GM21576 (cell line): ENCODE measurements at regions not wholly inside any gene's neighbourhood (a gene's known extent, or its start where the extent isn't known, plus 50 kb on each side); places are given as distances from the start of the nearest gene placed in this dataset.

Source experiments
- ATAC-seq: cut with Tn5 transposase; IDR thresholded peaks from one replicate; pipeline ENCODE4 v1.9.1; 2021; ENCODE audit warnings: mild to moderate bottlenecking, moderate library complexity; ENCODE audit not compliant: unreplicated experiment

DNA sequence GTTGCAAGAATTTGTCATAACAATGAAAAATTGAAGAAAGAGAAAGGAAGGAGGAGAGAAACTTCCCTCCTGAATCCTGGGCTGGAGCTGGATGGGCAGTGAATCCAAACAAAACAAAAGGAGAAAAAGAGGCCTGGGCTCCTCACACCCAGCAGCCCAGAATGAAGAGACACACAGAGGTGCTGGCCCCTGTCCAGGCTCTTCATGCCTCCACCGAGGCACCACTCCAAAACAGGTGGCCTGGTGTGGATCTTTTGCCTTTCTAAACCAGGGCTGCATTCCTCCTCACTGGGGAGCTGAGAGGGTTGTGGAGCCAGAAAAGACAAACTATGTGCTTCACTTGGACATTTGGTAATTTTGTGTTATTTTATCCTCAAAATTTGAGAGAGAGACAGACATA, 76.0 kb downstream of the FAM124B start:
- no peak for ATAC-seq

DNA sequence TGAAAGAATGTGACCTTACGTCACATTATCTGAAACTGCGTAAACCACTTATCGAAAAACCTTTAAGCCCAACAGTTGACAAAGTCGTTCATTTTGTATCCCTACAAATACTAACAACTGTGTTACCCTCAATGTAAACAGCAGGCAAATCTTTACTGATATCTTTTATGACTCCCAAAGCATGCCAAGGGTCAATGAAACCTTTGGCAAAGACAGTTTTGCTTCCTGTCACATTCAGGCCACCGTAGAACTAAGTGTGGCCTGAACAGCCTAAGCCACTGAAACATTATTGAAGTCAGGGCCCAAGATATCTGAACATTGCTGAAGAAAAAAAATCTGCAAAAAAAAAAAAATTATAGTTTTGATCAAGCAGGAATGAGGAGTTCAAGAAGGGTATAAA, 77.3 kb downstream of the FAM124B start:
- no peak for ATAC-seq

DNA sequence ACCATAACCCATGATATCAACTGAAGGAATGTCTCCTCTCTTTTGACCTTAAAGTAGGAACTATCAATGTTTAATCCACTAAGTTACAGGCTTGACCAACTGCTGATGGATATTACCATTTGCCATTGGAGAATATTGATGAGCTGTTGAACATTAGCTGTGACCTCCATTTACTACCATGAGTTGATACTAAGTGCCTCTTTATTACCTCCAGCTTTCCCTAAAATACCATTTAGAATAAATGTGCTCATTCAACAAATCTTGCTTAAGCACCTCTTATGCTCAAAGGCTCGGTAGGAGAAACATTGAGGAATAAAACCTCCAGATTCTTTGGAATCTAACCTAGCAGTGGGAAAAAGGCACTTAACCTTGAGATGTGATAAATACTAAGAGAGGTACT, 81.2 kb downstream of the FAM124B start:
- ATAC-seq: no peak

DNA sequence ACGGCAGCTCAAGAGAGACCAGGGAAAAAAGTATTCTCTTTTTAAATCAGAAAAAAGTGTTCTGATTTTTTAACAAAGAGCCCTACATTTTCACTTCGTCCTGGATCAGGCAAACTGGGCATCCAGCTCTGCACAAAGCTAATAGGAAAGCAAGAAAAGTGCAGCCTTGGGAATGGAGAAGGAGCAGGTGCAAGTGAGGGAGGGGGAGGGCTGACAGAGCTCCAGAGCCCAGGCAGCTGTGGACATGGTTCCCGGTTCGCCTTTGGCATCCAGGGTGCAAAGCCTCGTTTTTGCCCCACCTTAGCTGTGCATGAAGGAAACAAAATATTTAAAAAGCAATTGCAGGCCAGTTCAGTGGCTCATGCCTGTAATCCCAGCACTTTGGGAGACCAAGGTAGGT, 82.2 kb downstream of the FAM124B start:
- no peak for ATAC-seq

DNA sequence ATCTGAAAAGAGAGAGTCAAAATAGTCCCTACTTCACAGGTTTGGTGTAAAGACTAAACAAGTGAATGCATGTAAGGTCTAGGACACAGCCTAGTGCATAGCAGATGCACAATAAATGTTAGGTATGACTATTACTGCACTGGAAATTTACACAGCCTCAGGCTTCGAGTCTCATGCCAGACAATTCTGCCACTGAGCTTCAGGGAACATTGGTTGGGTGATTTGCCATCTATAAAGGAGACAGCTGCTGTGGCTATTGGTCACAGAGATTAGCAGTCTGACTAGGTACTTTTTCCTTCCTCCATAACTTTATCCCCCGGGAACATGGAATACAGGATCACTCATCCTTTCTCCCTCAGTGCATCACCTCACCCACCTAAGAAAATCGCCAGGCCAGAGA, 89.2 kb downstream of the FAM124B start:
- no peak for ATAC-seq

DNA sequence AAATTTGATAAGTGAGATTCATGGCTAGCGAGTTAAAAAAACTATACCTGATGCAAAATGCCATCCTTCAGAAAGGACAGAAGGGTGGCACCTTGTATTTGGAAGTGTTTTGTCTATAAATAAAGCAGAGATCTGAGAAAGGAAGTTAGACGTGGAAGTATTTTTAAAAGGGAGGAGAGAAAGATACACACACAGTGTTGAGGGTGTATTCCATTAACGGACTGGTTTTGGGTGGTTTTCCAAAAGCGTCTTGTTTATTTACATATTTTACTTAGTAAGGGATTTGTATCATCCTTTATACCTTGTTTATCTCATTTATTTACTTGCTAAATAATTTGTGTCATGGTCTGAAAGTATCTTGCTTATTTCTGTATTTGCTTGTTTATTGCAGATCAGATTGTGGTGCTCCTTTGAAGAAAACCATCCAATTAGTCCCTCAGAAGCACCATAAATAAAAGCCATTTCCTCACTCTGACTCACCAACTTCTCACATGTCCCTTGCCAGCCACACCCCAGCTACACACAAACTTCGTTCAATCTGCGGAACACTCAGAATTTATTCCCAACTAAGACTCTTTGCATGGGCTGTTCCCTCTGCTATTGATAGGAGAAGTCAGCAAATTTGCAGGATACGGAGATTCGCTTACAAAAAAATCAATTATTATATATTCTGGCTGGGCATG, 90.8 kb downstream of the FAM124B start:
- ATAC-seq: no peak

DNA sequence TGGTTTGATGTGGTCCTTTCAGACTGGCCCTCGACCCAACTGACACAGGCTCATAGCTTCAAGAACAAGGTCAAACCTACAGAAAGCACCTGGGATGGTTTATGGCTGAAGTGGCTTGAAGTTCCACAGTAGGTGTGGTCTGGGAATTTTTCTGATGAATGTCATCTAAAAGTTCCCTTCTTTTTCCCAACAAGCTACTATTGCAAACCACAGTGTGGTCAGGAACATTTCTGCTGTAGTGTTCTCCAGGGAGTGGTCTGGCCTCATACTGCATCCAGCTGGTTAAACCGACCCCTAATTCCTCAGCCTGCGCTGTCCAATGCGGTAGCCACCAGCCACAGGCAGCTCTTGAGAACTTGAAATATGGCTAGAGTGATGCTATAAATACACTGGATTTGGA, 92.7 kb downstream of the FAM124B start:
- no peak for ATAC-seq

DNA sequence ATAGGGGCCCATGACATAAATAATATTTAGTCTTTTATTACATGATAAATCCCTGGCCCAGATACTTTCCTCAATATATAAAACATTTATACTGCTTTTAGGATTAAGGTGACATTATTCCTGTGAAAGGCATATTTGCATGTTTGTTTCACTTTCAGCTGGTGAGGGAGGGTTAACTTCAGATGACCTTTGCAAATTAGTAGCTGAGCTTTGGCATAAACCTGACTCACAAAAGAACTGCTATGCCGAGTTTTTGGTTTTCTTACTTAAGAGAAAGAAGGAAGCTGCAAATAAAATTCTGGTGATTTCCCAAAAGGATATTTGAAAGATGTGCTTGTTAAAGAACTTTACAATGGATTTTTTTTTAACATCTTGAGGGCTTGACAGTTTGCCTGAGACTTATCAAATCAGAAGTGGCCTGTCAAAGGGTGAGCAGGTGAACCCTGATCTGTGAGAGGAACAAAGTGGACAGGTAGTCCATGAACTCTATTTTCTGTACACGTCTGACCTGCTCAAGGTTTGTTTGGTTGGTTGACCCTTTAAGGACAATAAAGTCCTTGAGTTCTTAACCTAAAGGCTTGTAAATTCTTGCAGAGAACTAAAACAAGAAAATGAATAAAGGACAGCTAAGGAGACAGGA, 93.5 kb downstream of the FAM124B start:
- ATAC-seq: peak; percentile 91

DNA sequence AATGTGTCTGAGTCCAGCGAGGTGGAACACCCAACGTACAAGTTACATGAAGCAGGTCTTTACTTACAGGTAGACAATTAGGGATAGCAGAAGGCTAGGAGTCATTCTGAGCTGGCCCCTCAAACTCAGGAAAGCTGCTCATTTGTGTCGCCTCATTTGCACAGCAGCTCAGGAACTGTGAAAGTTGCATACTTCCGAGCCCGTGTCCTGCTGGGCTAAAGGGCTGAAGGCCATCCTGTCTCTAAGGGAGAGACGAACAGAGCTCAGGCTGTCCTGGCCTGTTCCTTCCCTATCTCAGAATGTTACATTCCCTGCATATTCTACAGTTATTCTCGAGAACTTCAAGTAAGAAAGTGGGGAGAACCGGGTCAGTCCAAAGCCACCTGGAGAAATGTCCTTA, 99.0 kb downstream of the FAM124B start:
- ATAC-seq: no peak

DNA sequence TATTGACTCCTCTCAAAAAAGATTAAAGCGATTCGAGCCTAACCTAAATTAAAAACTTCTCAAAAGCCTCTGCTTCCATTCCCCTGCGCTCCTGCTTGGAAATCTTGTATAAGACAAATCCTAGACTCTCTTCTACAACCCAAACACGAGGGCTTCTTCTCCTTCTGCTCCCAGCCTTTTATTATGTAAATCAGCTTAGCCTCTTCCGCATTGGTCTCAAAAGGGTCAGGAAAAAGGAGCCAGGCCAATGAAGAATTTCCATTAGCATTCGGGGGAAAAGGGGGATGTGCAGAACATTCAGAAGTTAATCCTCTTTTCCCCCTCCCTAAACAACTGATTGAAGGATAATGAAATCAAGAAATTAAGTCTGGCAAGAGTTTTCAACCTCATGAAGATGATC, 107.9 kb downstream of the FAM124B start:
- no peak for ATAC-seq

DNA sequence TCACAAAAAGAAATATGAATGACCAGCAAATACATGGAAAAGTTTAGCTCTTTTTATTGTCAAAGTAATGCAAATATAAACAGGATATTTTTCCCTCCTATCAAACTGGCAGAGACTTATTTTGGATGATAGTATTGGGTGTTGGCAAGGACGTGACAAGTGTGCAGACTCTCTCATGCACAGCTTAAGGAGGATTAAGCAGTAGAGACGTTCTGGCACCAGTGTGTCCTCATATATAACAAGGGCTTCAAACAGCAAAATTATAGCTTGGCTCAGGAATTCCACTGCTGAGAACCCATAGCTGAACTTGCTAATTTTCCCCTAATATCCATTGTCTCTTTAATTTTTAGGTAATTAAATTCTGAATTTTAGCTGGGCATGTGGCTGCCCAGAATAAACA, 114.4 kb downstream of the FAM124B start:
- no peak for ATAC-seq

DNA sequence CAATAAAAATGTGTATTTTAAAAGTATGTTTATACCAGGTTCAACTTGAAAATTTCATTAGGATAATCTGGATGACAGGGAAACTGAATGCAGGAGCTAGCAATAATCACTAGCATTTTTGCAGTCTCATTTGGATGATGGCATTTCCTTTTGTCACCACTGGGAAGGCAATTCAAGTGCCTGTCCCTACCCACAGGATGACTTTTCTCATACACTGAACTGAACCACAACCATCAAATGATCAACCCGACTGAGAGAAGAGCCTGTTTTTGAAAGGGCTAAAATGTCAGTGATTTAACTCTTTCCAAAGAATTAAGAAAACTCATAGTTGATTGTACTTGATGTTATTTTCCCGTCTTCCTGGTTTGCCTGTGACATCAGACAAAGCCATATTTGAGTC, 115.0 kb downstream of the FAM124B start:
- no peak for ATAC-seq

DNA sequence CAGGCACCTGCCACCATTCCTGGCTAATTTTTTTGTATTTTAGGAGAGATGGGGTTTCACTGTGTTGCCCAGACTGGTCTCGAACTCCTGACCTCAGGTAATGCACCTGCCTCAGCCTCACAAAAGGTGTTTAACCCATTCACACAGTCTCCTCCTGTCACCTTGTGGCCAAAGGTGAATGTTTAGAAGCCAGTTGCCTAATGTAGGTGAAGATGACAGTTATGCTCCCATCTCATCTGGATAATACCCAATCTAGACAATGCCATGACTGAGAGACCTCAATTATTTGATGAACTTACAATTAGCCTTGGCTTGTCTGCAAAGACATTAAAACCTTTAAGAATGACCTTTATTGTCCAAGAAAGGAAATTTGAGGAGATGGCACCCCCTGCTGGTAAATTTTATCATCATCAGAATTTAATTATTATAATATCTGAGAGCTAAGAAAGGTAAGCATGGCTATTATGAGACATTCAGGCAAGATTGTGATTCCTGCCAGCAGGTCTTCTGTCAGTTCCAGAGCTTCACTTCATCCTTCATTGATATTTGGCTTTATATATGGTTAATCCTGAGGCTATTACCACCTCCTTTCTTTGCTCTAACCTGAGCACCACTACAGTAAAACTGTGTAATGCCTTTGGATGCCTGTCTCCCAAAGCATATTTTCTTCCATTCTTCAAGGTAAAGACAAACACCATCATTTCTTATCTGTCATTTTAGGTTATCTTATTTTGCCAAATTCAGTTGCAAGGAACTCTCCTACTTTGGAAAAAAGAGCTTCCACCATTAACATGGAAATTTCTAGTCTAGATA, 117.6 kb downstream of the FAM124B start:
- ATAC-seq: no peak

DNA sequence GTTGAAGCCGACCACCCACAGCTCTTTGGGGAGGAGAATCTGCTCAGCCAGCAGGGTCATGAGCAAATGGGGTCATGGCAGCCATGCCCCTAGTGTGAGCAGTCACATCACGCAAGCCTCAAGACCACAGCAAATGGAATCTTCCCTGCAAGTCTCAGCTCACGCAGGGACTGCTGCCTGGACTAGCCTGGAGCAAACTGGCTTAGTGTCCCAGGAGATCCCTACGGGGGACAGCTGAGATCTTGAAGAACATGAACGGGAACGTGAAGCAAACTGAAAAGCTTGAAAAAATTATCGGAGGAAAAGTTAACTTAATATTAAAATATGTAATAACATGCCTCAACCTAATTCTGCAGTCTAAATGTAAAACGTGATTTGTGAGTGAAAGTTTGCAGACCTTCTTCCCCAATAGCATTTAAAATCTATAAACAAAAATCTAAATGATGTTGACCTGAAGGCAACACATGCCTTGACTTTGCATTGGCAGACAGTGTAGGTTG, 118.4 kb downstream of the FAM124B start:
- no peak for ATAC-seq

DNA sequence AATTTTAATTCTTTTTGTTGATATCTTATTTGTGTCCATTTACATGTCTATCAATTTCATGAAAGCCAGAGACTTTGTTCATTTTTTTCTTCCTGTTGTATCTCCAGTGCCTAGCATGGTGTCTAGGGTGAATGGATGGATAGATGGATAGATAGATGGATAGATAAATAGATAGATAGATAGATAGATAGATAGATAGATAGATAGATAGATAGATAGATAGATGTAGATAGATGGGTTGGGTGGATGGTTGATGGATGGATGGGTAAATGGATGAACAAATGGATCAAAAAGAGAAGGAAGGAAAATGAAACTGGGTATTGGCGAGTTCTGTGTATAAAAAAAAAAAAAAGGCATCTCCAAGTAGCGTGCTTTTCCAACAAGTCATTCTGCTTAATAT, 120.5 kb downstream of the FAM124B start:
- no peak for ATAC-seq

DNA sequence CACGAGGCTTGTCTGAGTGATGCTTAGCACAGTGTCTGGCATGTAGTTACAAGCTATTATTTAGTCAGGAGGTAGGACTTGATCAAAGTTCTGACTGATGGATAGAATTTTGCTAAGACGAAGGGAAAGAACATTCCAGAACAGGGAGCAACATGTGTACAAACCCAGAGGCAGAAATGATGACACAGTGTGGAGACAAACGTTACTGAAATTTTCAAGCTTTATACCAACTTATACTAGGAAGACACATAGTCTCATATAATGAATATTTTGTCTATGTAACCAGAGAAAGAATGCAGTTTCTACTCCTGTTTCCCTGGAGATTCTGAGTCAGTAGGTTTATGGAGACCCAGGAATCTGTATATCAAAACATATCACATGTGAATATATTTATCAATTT, 123.4 kb downstream of the FAM124B start:
- ATAC-seq: no peak

DNA sequence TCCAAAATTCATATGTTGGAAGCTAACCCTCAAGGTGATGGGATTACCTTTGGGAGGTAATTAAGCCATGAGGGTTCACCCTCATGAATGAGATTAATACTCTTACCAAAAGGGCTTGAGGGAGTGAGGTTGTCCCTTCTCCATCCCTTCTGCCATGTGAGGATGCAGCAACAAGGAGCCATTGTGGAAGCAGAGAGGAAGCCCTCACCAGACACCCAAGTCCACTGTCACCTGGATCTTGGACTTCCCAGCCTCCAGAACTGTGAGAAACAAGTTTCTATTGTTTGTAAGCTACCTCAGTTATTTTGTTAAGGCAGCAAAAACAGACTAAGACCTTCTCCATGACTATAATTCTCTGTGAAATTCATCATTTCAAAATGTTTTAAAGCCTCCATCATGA, 125.7 kb downstream of the FAM124B start:
- ATAC-seq: no peak

DNA sequence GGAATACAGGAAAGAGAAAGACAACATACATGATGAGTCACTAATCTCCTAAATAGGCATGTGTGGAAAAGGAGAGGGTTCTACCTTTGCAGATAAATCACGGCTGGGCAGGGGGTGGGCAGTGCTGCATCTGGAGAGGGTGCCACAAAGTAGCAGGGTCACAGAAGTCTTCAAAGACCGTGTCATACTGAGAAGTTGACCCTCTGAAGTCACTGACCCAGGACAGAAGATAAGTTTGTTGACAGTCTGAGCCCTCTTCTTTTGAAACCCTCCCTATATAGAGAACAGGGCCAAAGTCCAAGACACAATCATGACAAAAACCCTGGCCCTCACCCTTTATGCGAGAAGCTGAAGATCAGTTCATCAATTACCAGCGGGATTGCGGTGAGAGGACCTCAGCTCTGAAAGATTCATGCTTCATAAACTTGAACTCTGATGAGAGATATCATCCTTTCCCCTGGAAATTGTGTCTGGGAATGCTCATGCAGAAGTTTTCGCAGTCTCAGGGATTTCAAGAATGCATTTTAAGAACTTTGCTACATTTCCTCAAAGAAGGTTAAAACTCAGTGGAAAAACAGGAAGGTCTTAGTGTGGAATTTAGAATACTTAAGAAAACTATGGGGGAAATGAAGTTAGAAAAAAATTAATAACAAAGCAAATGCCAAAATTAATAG, 129.5 kb downstream of the FAM124B start:
- no peak for ATAC-seq

DNA sequence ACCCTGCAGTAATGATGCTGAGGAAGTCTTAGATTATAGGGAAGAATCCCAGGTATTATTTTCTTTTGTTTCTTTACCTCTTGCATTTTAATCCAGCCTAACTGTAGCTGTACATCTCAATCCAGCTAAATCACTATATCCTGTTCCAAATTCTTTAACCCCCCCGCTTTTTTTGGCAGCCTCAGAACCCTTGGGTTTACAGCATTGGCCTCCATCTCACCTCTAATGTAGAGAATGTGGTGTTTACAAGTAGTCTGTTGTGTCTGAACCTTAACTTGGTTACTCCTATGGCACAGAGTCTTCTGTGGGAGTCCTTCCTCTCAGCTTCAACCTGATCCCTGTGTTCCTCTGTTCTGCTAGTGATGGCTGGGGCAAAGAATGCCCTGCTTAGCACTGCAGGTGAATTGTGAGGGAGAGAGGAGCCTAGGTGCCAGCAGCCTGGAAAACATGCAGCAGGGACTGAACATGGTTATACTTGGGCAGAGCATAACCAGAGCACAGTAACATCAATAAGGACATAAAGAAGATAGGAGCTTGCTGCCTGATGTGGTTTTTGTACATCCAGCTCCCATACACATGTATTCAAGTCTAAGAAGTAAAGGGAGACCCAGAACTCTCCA, 130.2 kb downstream of the FAM124B start:
- no peak for ATAC-seq

DNA sequence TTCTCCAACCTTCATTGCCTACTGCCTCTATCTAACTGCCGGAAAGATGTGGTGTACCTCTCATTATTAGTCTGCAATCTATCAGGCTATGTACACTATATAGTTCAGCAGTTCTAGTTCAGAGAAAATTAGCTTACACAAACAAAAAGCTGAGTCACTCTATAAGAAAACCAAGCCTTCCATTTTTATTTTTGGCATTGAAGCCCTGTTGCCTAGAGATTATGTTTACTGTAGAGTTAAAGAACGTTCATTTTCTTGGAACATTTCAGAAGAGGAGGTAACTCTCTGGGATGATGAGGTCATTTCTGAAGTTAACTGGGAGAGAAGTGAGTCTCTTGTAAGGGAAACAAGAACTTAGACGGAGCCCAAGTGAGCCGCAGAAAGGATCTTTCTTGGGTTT, 133.5 kb downstream of the FAM124B start:
- ATAC-seq: no peak

DNA sequence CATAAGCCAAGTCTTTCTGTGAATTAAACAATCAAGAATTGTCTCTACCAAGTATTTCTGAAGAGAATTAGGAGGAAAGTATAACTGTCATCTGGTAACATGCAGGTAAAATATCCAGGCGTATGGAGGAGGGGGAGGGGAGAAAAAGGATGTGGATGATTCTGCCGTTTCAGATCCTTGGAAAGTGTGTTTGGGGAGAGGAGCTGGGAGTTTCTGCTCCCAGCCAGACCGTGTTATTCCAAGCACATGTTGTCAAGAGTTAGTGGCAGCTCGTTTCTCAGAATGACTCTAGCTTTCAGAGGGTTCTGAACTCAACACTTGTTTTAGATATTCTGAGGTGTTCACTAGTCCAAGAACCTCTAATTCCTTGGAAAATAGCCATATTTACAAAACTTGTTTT, 137.6 kb downstream of the FAM124B start:
- no peak for ATAC-seq
